HK-2 (cell line): ENCODE measurements at regions not wholly inside any gene's neighbourhood (a gene's known extent, or its start where the extent isn't known, plus 50 kb on each side); places are given as distances from the start of the nearest gene placed in this dataset.
"Not testable (repeated sequence)": the region's sequence is repeated elsewhere in the genome, so short reads cannot be mapped to it uniquely, and the experiment has no call there.

Source experiments
- DNase-seq: peaks from one replicate; pipeline ENCODE4 v3.0.0-alpha.2; 2018; ENCODE audit not compliant: unreplicated experiment

GRCh38 chrX:138282598-138283150 is 428.8 kb downstream of the FGF13 start:
- not testable (repeated sequence) for DNase-seq

- DNase-seq = peak; percentile 4
These were observed 424.2 kb downstream of the FGF13 start for GRCh38 chrX:138287205-138287877.

- no peak for DNase-seq
These were observed 416.6 kb downstream of the FGF13 start for GRCh38 chrX:138294951-138295350.

GRCh38 chrX:138298268-138298667 is 413.2 kb downstream of the FGF13 start:
- no peak for DNase-seq

- no peak for DNase-seq
These were observed 365.7 kb downstream of the FGF13 start for GRCh38 chrX:138345801-138346200.

- no peak for DNase-seq
These were observed 362.2 kb downstream of the FGF13 start for GRCh38 chrX:138349351-138349750.

- no peak for DNase-seq
These were observed 332.6 kb downstream of the FGF13 start for GRCh38 chrX:138378876-138379275.

GRCh38 chrX:138408101-138408500 is 303.4 kb downstream of the FGF13 start:
- no peak for DNase-seq

- no peak for DNase-seq
These were observed 300.5 kb downstream of the FGF13 start for GRCh38 chrX:138411048-138411447.
